WERI-Rb-1 (cell line): ENCODE measurements at regions not wholly inside any gene's neighbourhood (a gene's known extent, or its start where the extent isn't known, plus 50 kb on each side); places are given as distances from the start of the nearest gene placed in this dataset.

Experiments used
- DNase-seq: peaks from one replicate; pipeline ENCODE4 v3.0.0-alpha.2; 2020
- H3K27ac ChIP-seq: fragments of 250-450 bp; sonication (Bioruptor Pico); 2 replicates; pipeline ENCODE4 v1.5.1; 2020; ENCODE audit warnings: mild to moderate bottlenecking, moderate library complexity
- H3K27me3 ChIP-seq: fragments of 250-450 bp; sonication (Bioruptor Pico); 2 replicates; pipeline ENCODE4 v1.5.1; 2021; ENCODE audit warnings: mild to moderate bottlenecking, low read depth, moderate library complexity; ENCODE audit not compliant: insufficient read depth, severe bottlenecking
- H3K36me3 ChIP-seq: fragments of 250-450 bp; sonication (Bioruptor Pico); 2 replicates; pipeline ENCODE4 v1.5.1; 2020; ENCODE audit warnings: mild to moderate bottlenecking, moderate library complexity
- H3K4me3 ChIP-seq: 2 replicates; pipeline ENCODE4 v1.5.1; 2011; ENCODE audit warnings: low read depth, mild to moderate bottlenecking, control low read depth, low read length
- H3K9me3 ChIP-seq: fragments of 250-450 bp; sonication (Bioruptor Pico); 2 replicates; pipeline ENCODE4 v1.5.1; 2021; ENCODE audit warnings: mild to moderate bottlenecking, moderate library complexity; ENCODE audit not compliant: severe bottlenecking
- CTCF ChIP-seq: IDR thresholded peaks from 2 replicates; pipeline ENCODE4 v1.5.1; 2011; ENCODE audit warnings: low read depth, mild to moderate bottlenecking, control low read depth, inconsistent platforms, low read length

GRCh38 chr16:79933603-79934002 lies 333.1 kb upstream of the MAF start:
- H3K27ac ChIP-seq, result no peak overlapping the region
- no peak for DNase-seq
- no peak overlapping the region for H3K4me3 ChIP-seq
- TF ChIP-seq CTCF, result no peak
- peaks cover 68% of the 10 kb centered on the region for H3K27me3 ChIP-seq
- H3K9me3 ChIP-seq, result no peaks in the 10 kb centered on the region
- no peaks in the 10 kb centered on the region for H3K36me3 ChIP-seq

GRCh38 chr16:79932572-79932971 lies 332.0 kb upstream of the MAF start:
- H3K27me3 ChIP-seq, result peaks cover 69% of the 10 kb centered on the region
- H3K27ac ChIP-seq, result no peak overlapping the region
- H3K4me3 ChIP-seq, result no peak overlapping the region
- no peaks in the 10 kb centered on the region for H3K36me3 ChIP-seq
- H3K9me3 ChIP-seq, result no peaks in the 10 kb centered on the region
- TF ChIP-seq CTCF, result no peak
- no peak for DNase-seq

GRCh38 chr16:79931721-79932120 lies 331.2 kb upstream of the MAF start:
- H3K4me3 ChIP-seq, result no peak overlapping the region
- TF ChIP-seq CTCF, result no peak
- H3K36me3 ChIP-seq, result no peaks in the 10 kb centered on the region
- no peak for DNase-seq
- H3K27ac ChIP-seq, result no peak overlapping the region
- peaks cover 72% of the 10 kb centered on the region for H3K27me3 ChIP-seq
- H3K9me3 ChIP-seq, result no peaks in the 10 kb centered on the region

- Histone ChIP-seq H3K9me3 (no peaks in the 10 kb centered on the region), H3K27me3 (peaks cover 65% of the 10 kb centered on the region), H3K4me3 (no peak overlapping the region), H3K27ac (no peak overlapping the region), H3K36me3 (no peaks in the 10 kb centered on the region)
- DNase-seq, result no peak
- no peak for TF ChIP-seq CTCF
Measured at GRCh38 chr16:79929260-79929965, 328.9 kb upstream of the MAF start.

- no peaks in the 10 kb centered on the region for H3K36me3 ChIP-seq
- no peak overlapping the region for H3K27ac ChIP-seq
- TF ChIP-seq CTCF, result no peak
- no peaks in the 10 kb centered on the region for H3K9me3 ChIP-seq
- no peak overlapping the region for H3K4me3 ChIP-seq
- H3K27me3 ChIP-seq, result peaks cover 61% of the 10 kb centered on the region
- no peak for DNase-seq
Measured at GRCh38 chr16:79928142-79928873, 327.8 kb upstream of the MAF start.
